Astrocyte (in vitro differentiated cells and primary cell): ENCODE measurements at regions not wholly inside any gene's neighbourhood (a gene's known extent, or its start where the extent isn't known, plus 50 kb on each side); places are given as distances from the start of the nearest gene placed in this dataset.

Experiments used
- DNase-seq: peaks from one replicate; pipeline ENCODE4 v3.0.0-alpha.2; 2010; ENCODE audit warnings: low read depth
- FAIRE-seq: peaks from 2 replicates; lab custom pipeline; 2011; peaks lifted over from hg19 to GRCh38; lab: Jason Lieb, UNC
- H2AFZ ChIP-seq: 2 replicates; pipeline ENCODE4 v1.6.0; 2012; ENCODE audit warnings: low read depth, low read length, inconsistent platforms
- H3K27ac ChIP-seq: 2 replicates; pipeline ENCODE4 v1.5.1; 2011; ENCODE audit warnings: low read depth, low read length, inconsistent platforms
- H3K27me3 ChIP-seq: 2 replicates; pipeline ENCODE4 v1.6.0; 2011; ENCODE audit warnings: low read length, inconsistent platforms; ENCODE audit not compliant: insufficient read depth
- H3K36me3 ChIP-seq: 2 replicates; pipeline ENCODE4 v1.5.1; 2011; ENCODE audit warnings: low read length, inconsistent platforms; ENCODE audit not compliant: insufficient read depth
- H3K4me1 ChIP-seq: 2 replicates; pipeline ENCODE4 v1.5.1; 2011; ENCODE audit warnings: low read length, inconsistent platforms; ENCODE audit not compliant: insufficient read depth
- H3K4me2 ChIP-seq: 2 replicates; pipeline ENCODE4 v1.6.0; 2012; ENCODE audit warnings: low read length, inconsistent platforms
- H3K4me3 ChIP-seq: 2 replicates; pipeline ENCODE4 v1.5.1; 2011; ENCODE audit warnings: low read depth, mild to moderate bottlenecking, low read length, inconsistent platforms; ENCODE audit not compliant: insufficient read depth
- H3K79me2 ChIP-seq: 2 replicates; pipeline ENCODE4 v1.6.0; 2012; ENCODE audit warnings: mild to moderate bottlenecking, low read length, inconsistent platforms; ENCODE audit not compliant: insufficient read depth
- H3K9ac ChIP-seq: 2 replicates; pipeline ENCODE4 v1.6.0; 2012; ENCODE audit warnings: mild to moderate bottlenecking, low read length, inconsistent platforms
- H3K9me3 ChIP-seq: 2 replicates; pipeline ENCODE4 v1.5.1; 2012; ENCODE audit warnings: low read depth, mild to moderate bottlenecking, low read length, inconsistent platforms; ENCODE audit not compliant: insufficient read depth
- H4K20me1 ChIP-seq: 2 replicates; pipeline ENCODE4 v1.6.0; 2012; ENCODE audit warnings: low read length, inconsistent platforms; ENCODE audit not compliant: insufficient read depth
- H3K27ac Mint-ChIP-seq: one replicate; pipeline ENCODE4 v1.8.0; 2021; ENCODE audit warnings: mild to moderate bottlenecking, mixed read lengths; ENCODE audit not compliant: unreplicated experiment
- H3K27me3 Mint-ChIP-seq: one replicate; pipeline ENCODE4 v1.8.0; 2021; ENCODE audit warnings: low read depth, mixed read lengths; ENCODE audit not compliant: unreplicated experiment
- H3K36me3 Mint-ChIP-seq: one replicate; pipeline ENCODE4 v1.8.0; 2021; ENCODE audit warnings: low read depth, mixed read lengths; ENCODE audit not compliant: unreplicated experiment
- H3K4me1 Mint-ChIP-seq: one replicate; pipeline ENCODE4 v1.8.0; 2021; ENCODE audit warnings: low read depth, mixed read lengths; ENCODE audit not compliant: unreplicated experiment
- H3K4me3 Mint-ChIP-seq: one replicate; pipeline ENCODE4 v1.8.0; 2021; ENCODE audit warnings: mild to moderate bottlenecking, moderate library complexity, mixed read lengths; ENCODE audit not compliant: unreplicated experiment
- H3K9me3 Mint-ChIP-seq: one replicate; pipeline ENCODE4 v1.8.0; 2021; ENCODE audit warnings: mild to moderate bottlenecking, mixed read lengths; ENCODE audit not compliant: unreplicated experiment
- CTCF ChIP-seq: IDR thresholded peaks from 2 replicates; pipeline ENCODE4 v1.5.1; 2011; ENCODE audit warnings: low read depth, mild to moderate bottlenecking, inconsistent platforms, low read length, moderate library complexity; ENCODE audit not compliant: insufficient read depth
- EZH2 ChIP-seq: IDR thresholded peaks from 2 replicates; pipeline ENCODE4 v1.6.1; 2012; ENCODE audit warnings: mild to moderate bottlenecking, low read length, inconsistent platforms; ENCODE audit not compliant: insufficient read depth

DNA sequence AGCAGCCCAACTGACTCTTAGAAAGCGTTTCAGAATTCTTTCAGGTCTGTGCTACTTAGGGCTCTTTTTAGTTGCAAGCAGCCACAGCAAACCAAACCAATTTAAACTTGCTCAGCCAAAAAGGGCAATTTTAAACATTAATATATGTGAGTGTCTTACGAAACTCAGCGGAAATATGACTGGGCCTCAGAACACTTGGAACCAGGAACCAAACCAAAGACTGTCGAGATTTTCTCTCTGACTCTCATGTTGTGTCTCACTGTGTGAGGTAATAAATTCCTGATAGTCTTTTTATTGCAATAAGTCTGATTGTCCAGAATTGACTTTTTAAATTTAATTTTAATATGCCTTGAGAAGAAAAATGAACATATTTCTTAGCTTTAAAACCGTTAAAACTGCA lies 122.3 kb downstream of the SYF2 start:
- peaks cover 5% of the 10 kb centered on the region for H3K36me3 Mint-ChIP-seq
- H3K4me1 Mint-ChIP-seq = peaks cover 9% of the 10 kb centered on the region
- no peaks in the 10 kb centered on the region for H4K20me1 ChIP-seq
- H3K27ac Mint-ChIP-seq = no peak overlapping the region
- no peak overlapping the region for H3K4me3 Mint-ChIP-seq
- no peak overlapping the region for H3K4me3 ChIP-seq
- no peaks in the 10 kb centered on the region for H3K79me2 ChIP-seq
- H3K9me3 Mint-ChIP-seq = peaks cover 9% of the 10 kb centered on the region
- H3K27me3 ChIP-seq = peaks cover 8% of the 10 kb centered on the region
- DNase-seq (no peak), FAIRE-seq (no peak)
- no peak for TF ChIP-seq CTCF
- TF ChIP-seq EZH2 = no peak
- no peak overlapping the region for H3K9ac ChIP-seq
- no peaks in the 10 kb centered on the region for H3K9me3 ChIP-seq
- peaks cover 21% of the 10 kb centered on the region for H3K27me3 Mint-ChIP-seq
- H2AFZ ChIP-seq = no peak overlapping the region
- H3K36me3 ChIP-seq = no peaks in the 10 kb centered on the region
- no peak overlapping the region for H3K4me2 ChIP-seq
- peaks cover 3% of the 10 kb centered on the region for H3K4me1 ChIP-seq
- no peak overlapping the region for H3K27ac ChIP-seq

DNA sequence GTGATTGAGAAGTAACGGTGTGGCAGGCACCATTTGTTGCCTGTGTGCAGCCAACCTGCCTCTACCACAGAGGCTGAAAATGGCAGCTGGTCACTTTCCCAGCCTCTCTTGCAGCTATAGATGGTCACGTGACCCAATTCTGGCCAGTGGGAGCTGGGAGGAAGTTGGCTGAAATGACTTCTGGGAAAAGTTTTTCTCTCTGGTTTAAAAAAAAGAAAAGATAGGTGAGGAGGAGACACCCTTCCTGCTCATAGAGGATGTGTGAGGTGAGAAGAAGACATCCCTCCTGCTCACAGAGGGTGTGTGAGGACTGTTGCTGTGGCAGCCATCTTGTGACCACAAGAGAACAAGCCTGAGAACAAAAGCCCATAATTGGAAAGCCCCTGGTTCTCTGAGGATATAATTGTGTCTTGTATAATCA lies 122.8 kb downstream of the SYF2 start:
- Histone ChIP-seq H3K4me2 (no peak overlapping the region), H3K9me3 (no peaks in the 10 kb centered on the region), H3K36me3 (no peaks in the 10 kb centered on the region), H3K4me3 (no peak overlapping the region), H3K27ac (no peak overlapping the region), H3K79me2 (no peaks in the 10 kb centered on the region), H2AFZ (no peak overlapping the region), H3K9ac (no peak overlapping the region), H3K4me1 (peaks cover 3% of the 10 kb centered on the region), H4K20me1 (no peaks in the 10 kb centered on the region), H3K27me3 (peaks cover 8% of the 10 kb centered on the region)
- peaks cover 9% of the 10 kb centered on the region for H3K9me3 Mint-ChIP-seq
- H3K27me3 Mint-ChIP-seq = peaks cover 19% of the 10 kb centered on the region
- peaks cover 5% of the 10 kb centered on the region for H3K36me3 Mint-ChIP-seq
- peak overlapping the region; percentile 27 for H3K4me3 Mint-ChIP-seq
- H3K27ac Mint-ChIP-seq = no peak overlapping the region
- TF ChIP-seq CTCF (no peak), EZH2 (no peak)
- DNase-seq (no peak), FAIRE-seq (no peak)
- peaks cover 9% of the 10 kb centered on the region for H3K4me1 Mint-ChIP-seq

GRCh38 chr1:25107643-25108010 lies 124.7 kb downstream of the SYF2 start:
- Histone ChIP-seq H3K9ac (no peak overlapping the region), H3K79me2 (no peaks in the 10 kb centered on the region), H3K4me1 (peaks cover 3% of the 10 kb centered on the region), H4K20me1 (no peaks in the 10 kb centered on the region), H3K27ac (no peak overlapping the region), H3K9me3 (no peaks in the 10 kb centered on the region), H3K27me3 (peaks cover 20% of the 10 kb centered on the region), H2AFZ (peak overlapping the region; percentile 57), H3K4me2 (no peak overlapping the region), H3K36me3 (no peaks in the 10 kb centered on the region), H3K4me3 (no peak overlapping the region)
- Mint-ChIP-seq H3K4me1 (peaks cover 5% of the 10 kb centered on the region), H3K36me3 (peaks cover 5% of the 10 kb centered on the region), H3K4me3 (no peak overlapping the region), H3K27me3 (peaks cover 30% of the 10 kb centered on the region), H3K9me3 (peaks cover 9% of the 10 kb centered on the region), H3K27ac (no peak overlapping the region)
- peak; percentile 91 for DNase-seq
- FAIRE-seq = no peak
- TF ChIP-seq EZH2 (no peak), CTCF (no peak)
